GM21390 (cell line): ENCODE measurements at regions not wholly inside any gene's neighbourhood (a gene's known extent, or its start where the extent isn't known, plus 50 kb on each side); places are given as distances from the start of the nearest gene placed in this dataset.

Source experiments
- ATAC-seq: cut with Tn5 transposase; IDR thresholded peaks from one replicate; pipeline ENCODE4 v1.9.1; 2021; ENCODE audit not compliant: unreplicated experiment

DNA sequence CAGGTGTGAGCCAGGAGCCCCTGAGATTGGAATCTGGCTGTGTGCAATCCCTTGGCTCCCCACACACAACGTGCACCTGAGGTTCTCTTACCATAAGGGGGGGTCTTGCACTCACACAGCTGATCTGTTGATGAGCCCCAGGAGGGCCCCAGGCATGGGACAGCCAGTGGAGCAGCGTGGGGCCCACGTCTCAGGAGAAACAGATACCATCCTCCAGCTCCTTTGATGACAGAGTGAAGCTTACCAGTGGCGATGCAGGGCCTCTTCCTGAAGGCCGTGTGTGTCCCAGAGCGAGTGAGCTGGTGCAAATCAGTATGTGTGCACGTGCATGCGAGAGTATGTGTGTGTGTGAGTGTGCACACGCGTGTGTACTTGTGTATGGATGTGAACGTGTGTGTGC lies 287.4 kb downstream of the IRX1 start:
- ATAC-seq: no peak

DNA sequence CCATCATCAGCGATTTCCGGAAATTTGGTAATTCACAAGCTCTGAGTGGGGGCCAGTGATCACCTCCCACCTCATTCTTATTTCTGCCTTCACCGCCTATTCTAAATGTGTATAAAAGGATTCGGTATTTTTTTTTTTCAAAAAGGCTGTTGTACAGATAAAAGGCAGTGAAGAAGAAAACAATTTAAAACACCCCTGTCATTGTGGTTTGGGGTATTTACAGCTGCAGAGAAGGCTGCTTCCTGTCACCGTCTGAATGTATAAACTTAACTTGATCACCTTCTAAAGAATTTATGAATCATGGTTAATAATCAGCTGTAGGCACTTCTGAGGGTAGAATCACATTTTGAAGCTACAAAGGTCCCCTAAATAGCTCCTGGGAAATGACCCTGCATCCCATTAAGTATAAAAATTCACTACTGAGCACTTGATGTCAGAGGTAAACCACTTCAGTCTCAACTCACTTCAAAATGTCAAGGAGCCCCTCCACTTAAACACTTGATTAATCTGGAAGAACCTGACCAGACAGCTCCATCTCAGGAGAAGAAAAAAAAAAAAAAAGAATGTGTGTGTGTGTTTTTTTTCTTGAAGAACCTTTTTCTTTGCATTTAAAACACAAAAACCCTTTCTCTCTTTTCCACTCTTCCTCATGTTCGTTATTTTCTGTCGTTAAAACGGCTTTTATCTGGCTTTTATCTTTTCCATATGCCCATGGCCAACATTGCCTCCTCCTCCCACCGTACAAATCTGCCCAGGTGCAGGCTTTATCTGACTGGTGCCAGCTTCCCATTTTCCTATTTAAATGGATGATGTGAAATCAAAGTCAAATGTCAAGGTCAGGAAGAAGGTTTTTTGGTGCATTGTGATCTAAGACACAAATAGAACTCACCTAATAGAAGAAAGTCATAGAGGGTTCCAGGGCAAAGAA lies 291.2 kb downstream of the IRX1 start:
- no peak for ATAC-seq

DNA sequence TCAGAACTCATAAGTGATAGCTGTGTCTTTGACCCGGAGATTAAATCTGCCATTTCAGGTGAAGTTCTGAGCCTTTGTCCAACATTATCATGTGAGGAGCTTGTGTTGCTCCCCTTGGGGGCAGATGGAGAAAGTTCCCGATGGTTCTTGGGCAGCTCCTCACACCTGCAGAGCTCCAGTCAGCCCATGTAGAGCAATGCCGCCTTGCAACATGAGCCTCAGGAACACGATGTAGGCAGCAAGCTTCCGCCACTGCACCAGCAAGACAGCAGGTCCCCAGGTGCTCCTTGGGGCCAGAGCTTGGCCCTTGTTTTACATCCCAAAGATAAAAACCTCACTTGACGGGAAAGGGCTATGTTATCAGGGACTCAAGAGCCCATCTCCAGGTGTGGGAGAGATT lies 292.7 kb downstream of the IRX1 start:
- no peak for ATAC-seq

DNA sequence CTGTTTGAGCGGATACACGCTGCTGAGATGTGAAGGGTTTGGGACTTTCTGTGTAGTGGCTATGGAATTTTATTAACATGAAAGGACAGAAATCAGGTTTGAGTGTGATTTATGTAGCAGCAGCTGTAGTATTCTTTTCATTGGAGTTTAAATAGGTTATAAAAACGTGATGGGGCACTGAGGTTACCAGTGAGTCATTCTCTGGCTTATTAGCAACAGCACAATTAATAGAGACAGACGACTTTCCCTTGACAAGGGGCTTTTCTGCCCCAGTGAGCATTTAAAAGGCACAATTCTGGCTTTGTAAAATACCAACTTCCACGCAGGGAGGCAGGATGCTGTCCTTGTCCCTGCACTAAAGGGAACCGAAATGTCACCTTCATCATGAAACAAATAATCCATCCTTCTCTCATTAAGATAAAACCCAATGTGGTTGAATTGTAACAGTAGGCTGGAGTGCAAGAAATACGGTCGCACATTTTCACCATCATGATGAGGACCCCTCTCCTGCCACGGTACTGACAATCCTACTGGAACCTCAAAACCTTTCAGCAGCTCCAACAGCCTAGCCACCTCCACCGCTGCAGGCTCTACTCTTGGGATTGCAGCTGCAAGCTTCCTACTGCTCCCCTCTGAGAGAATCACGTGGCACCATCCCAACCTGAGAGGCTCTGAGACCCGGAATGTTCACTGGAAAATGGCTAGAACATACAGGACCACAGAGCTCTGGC lies 293.9 kb downstream of the IRX1 start:
- no peak for ATAC-seq

DNA sequence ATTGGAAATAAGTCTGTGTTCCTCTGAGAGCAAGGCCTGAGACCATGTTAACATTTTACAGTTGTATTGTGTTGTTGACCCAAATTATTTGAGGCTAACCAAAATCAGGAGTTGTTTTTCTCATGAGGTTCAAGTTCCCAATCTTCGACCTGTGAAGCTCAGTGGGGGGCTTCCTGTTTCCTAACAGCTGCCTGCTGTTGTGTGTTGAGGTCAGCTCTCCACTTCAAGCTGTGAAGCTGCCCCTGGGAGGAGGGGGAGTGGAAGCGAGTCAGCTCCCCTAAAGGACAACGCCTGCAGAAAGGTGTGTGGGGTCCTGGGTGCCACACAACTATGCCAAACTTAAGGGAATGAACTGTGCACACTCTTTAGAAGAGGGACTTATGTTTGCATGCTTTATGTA lies 295.5 kb downstream of the IRX1 start:
- no peak for ATAC-seq

DNA sequence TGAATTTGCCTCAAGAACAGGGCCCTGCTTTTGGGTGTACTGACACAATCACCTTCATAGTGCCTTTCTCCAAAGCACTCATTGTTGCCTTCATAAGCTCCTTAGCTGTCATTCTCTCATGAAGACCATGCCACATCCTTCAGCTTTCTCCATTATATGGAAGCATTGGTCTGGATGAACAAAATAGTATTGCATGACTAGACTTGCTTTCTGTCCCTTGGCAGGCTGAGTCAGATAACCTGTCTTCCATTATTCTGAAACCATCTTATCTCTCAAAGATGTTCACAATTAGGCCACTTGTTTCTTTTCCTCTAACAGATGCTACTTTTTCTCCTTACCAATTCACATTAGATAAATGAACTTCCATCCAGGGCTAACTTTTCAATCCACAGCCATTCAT lies 297.9 kb downstream of the IRX1 start:
- no peak for ATAC-seq

DNA sequence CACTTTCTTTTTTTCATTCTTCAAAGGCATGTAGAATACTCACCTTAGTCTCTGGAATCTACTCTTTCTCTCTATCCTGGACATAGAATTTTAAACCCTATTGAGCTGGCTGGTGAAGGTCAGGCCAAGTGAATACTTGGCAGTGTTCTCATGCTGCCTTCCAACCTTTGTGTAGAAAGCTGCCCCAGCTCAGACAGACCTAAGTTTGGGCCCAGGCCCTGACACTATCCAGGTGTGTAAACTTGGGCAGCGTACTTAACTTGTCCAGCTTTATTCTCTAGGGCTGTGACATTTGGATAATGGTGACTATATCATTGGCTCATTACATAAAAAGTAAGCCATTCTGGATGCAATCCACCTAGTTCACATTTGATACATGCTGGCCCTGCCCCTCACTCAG lies 298.3 kb downstream of the IRX1 start:
- ATAC-seq: no peak

DNA sequence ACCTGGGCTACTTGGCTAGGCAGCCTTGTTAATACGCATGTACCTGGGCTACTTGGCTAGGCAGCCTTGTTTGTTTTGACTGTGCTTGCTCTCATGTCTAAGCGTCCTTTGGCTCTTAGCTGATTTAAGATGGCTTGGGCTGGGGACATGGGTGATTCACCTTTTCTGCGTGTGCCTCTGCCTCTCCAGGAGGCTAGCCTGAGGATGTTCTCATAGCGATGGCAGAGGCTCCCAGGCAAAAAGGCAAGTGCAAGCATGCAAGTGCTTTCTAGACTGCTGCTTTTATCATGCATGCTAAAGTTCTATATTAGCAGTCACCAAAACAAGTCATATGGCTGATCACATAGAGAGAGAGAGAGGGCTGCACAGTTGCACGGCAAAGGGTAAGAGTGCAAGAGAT lies 300.5 kb downstream of the IRX1 start:
- no peak for ATAC-seq

DNA sequence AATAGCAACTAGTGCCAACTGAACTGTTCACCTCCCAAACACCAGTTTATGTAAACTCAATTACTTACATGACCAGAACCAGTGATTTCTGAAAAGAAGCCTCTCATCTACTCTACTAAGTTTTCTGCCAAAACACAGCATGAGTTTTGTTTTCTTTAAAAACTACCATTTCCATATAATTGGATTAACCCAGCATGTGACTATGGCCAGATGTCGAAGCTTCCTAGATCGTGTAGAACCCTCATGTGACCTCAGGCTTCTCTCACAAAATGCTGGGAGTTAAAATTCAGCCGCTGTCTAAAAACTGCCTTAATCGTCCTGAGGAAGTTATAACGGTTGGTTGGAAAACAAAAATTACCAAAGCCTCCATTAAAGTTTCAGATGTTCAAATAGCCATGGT lies 303.5 kb downstream of the IRX1 start:
- no peak for ATAC-seq

DNA sequence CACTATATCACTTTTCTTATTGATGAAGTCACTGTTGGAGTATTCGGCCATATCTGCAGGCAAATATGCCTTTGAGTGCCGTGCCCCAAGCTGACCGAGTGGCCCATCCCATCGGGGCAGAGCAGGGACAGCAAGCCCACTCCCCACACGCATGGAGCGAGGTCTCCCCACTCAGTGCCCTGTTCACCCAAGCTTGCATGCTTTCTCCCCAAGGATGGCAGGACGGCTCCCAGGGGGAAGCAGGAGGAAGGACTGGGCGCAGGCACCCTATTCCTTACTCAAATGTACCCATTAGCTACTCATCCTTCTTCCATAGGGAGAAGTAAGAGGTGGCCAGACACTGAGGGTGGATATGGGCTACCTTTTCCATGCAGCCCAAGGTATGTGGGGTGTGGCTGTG lies 309.0 kb downstream of the IRX1 start:
- no peak for ATAC-seq

DNA sequence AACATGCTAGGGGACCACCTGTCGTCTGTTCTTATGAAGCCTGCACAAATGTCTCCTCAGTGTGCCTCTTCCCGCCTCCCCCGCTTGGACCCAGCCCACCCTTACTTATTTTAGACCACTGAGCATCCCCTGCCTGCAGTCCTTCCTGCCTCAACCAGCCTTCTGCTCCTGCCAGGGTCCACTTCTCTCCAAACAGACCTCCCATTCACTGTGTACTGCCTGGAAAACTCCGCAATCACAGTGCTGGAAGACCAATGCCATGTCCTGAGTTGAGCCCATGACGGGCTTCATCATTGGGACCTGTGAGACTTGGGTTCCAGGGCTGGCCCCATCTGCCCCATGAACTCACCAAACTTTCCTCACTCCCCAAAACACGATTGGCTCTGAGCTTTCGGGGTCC lies 309.4 kb downstream of the IRX1 start:
- no peak for ATAC-seq

DNA sequence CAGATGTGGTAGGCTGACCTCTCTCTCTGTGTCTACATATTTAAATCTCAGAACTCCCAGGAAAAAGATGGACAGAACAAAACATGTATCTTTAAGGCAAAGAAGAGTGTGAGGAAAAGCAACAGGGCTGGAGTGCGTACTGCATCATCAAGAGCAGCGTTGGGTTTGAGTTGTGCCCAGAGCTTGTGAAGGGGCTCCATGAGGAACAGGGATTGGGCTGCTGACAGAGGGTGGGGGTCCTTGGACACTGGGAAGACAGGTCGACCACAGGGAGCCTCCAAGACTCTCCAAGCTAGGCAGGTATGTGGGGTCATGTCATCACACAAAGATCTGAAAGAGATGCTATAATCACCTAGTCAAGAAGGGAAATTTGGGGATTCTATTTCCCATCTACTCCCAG lies 309.9 kb downstream of the IRX1 start:
- ATAC-seq: no peak

DNA sequence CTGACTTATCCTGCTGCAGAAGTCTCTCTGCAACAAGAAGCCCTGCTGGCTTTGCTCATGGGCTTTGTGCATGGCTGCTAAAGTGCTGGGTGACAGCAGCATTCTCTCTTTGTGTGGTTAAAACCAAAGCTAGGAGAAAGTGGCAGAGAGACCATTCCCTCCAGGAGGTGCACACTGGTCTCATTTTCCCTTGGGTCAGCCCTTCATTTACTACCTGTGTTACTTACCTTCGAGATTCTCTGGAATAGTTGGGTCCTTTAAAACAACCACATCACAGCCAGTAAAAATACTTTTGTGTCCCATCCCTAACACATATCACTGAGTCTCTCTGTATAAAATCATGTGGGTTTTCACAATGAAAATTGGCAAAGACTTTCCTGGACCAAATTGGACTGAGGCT lies 315.5 kb downstream of the IRX1 start:
- ATAC-seq: no peak

DNA sequence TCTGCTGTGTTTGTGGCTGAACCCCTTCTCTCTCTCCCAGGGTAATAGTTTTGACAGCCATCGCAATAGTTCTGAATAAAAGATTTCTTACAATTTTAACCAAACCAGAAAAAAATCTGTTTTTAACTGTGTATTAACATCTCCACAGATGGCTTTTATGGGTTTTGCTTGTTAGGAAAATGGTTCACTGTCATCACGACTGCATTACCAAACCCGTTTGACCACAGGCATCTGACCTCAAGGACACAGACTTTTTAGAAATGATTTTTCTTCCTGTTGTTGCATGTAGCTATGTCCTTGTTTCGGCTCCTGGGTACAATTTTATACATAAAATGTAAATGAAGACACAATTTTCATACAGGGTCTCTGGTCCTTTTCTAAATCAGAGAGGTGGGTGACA lies 316.1 kb downstream of the IRX1 start:
- no peak for ATAC-seq

DNA sequence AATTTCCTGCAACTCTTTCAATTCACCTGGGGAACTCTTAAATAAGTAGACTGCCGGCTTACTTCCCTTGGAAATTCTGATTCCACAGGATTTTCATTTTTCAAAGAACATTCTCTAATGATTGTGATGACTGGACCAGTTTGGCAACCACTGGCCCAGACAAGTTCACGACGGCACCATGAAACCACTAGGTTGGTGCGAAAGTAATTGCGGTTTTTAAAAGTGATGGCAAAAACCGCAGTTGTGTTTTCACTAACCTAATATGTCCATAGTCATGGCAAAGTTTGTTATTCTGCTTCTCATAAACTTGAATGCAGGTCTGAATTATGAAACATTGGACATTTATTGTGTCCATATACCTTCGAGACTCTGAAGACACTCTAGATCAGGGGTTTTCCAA lies 317.2 kb downstream of the IRX1 start:
- ATAC-seq: no peak

DNA sequence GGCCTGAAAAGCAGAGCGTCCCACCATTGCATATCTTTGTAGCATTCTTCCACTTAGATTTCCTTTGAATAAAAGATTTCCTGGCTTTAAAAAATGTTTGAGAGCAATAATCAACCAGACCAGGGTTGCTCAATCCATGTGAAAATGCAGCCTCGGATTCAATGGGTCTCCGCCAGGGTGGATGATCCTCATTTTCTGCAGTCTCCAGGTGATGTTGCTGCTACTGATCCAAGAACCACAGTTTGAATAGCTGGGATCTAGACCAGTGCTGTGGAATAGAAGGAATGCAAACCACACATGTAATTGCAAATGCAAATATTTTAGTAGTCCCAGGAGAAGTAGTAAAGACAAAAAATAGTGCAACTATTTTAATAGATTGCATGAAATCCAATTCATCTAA lies 317.6 kb downstream of the IRX1 start:
- ATAC-seq: no peak

DNA sequence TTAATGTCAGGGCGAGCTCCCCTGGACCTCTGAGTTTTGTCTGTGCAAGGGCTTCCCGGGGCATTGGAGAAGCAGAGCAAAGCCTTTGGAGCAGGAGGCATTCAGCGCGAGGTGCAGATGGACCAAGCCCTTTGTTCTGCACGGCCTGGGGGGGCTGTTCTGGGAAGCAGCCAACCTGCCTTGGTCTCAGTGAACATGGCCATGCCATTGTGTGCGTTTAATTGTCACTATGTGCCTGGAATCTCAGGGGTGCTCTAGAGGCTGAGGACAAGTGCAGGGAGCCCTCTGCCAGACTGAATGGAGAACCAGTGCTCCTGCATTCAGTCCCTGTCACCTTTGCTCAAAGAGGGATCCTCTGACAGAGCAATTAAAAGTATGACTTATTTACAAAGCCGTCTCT lies 329.4 kb downstream of the IRX1 start:
- ATAC-seq: no peak

DNA sequence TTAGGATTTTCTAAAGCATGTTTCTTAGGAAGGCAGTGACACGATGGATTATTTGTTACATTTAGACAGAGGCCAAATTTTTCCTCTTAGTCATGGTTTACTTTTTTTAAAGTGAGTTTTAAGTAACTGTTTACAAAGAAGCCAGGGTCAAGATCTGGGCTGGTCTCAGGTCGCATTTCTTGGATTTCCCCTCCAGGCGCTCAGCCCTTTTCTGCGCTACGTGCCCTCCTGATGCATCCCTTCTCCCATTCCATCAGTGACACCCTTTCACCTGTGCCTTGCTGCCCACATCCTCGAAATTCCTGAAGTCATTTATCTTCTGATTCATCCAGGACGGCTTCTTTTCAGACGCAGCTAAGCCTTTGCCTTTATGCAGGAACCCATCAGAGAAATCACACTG lies 330.3 kb downstream of the IRX1 start:
- no peak for ATAC-seq

DNA sequence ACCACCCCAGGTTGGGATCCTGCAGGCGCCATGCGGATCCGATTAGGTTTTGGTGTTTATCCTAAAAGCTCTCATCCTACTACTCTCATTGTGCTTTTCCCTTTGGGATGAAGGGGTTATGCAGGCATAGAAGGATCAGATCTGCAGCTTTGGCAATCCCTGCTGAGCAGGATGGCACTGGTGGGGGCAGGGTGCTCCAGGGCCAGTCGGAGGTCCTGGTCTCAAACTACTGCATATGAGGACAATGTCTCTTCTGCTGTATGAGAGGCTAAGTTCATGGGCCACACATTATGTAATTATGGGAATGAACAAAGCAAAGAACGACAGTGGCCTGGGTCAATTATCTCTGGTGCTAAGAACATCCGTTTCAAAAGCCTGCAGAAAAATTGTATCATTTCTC lies 334.2 kb downstream of the IRX1 start:
- ATAC-seq: no peak

DNA sequence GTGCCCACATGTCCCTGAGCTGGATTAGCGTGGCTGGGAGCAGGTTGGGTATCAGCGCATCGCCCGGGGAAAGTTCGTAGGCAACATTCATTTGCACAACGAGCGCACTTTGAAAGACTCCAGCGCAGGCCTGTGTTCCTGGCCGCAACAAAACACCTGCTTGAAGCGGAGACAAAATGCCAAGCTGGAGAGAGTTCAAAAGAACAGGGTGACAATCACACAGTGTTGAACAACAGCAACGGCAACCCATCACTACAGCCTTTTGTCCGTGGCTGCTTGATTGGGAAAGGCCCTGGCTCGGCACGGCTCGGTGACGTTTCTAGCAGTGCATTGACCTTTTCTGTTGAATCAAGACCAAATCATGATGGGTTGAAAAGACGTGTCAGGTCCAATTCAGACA lies 336.3 kb downstream of the IRX1 start:
- ATAC-seq: no peak

DNA sequence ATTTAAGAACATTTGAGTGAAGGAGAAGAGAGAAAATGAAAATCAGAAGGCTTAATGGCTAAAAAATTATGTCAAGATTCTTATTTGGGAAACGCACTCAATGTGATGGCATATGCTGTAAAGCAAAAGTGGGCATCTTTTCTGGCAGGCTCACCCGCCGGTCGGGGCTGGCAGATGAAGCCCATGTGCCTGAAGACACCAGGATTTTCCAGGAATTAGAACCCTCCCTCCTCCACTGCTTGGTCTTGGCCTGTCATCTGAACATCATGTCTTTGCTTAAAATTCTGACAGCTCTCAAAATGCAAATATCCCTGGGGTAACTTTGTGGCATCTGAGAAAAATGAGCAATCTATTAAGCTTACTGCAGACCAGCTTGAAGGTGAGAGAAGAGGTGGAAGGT lies 337.9 kb downstream of the IRX1 start:
- ATAC-seq: no peak

DNA sequence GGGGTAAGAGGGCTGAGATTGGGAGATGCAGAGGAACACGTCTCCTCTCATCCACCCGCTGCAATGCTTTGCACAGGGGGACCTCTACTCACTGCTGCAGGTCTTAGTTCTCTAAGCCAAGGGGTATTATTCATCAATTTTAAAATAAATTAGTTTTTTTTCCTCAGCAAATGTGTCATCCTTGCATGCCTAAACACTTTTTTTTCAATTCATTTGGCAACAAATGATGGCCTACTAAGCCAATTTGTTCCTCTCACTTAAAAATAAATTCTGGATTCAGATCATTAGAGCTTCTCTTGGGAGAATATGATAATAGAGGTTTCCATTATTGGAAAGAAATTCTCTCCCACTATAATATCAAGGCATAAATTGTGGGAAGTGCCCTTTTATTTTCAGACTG lies 338.3 kb downstream of the IRX1 start:
- no peak for ATAC-seq

DNA sequence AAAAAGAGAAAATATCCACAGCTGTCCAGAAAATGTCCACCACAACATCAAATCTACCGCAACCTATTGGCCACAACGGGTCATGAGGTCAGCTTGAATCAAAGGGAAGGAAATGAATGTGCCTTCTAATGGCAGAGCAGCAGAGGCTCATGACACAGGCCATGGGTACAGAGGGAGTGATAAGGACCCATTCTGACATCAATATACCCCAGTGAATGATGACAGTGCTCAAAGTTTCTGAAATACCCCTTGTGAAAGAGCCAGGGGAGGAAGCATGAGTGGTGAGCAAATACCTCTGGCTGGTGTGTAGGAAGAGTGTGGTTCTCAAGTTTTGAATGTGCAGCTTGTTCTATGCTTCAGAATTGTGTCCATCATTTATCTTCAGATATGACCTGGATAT lies 348.2 kb downstream of the IRX1 start:
- ATAC-seq: no peak
